ENCODE measurements at regions not wholly inside any gene's neighbourhood (a gene's known extent, or its start where the extent isn't known, plus 50 kb on each side); places are given as distances from the start of the nearest gene placed in this dataset.

DNA sequence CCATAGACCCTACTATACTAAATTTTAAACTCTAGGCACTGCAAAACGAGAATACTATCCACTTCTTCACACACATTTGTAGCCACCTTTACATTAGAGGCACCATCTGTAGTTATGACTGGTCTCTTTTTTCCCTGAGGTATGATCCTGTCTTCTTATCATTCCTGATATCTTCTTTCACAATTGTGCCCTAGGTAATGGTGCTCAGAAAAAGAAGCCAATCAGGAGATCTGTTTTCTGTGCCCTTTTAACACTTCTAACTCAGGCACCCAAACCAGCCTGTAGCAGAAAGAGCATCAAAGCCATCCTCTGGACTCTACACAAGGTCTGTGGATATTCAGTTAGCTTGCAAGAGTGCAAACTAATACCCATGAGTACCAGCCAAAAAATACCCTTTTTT lies 149.7 kb upstream of the SGK1 start:
- Histone ChIP-seq H3K27me3 (no peaks in the 10 kb centered on the region), H3K9me3 (replicated peaks in 1 of 3) (no peaks in the 10 kb centered on the region), H3K36me3 (replicated peaks in 1 of 2) (no peaks in the 10 kb centered on the region), H3K4me3 (no peak overlapping the region), H3K4me1 (replicated peaks in 1 of 2) (no peaks in the 10 kb centered on the region), H3K27ac (no peak overlapping the region)
- 60 to 81% (median 73%) methylated on average over 1 of the region's 1 CpG for WGBS, 4 donors
- no peak for DNase-seq
- TF ChIP-seq POLR2A (IDR thresholded peaks at IDR 0.05), result no peak
- TF ChIP-seq, protein P1, sequence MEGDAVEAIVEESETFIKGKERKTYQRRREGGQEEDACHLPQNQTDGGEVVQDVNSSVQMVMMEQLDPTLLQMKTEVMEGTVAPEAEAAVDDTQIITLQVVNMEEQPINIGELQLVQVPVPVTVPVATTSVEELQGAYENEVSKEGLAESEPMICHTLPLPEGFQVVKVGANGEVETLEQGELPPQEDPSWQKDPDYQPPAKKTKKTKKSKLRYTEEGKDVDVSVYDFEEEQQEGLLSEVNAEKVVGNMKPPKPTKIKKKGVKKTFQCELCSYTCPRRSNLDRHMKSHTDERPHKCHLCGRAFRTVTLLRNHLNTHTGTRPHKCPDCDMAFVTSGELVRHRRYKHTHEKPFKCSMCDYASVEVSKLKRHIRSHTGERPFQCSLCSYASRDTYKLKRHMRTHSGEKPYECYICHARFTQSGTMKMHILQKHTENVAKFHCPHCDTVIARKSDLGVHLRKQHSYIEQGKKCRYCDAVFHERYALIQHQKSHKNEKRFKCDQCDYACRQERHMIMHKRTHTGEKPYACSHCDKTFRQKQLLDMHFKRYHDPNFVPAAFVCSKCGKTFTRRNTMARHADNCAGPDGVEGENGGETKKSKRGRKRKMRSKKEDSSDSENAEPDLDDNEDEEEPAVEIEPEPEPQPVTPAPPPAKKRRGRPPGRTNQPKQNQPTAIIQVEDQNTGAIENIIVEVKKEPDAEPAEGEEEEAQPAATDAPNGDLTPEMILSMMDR (IDR thresholded peaks at IDR 0.05), result no peak
- intact Hi-C loops (cut with DNase I), result no loop called here

DNA sequence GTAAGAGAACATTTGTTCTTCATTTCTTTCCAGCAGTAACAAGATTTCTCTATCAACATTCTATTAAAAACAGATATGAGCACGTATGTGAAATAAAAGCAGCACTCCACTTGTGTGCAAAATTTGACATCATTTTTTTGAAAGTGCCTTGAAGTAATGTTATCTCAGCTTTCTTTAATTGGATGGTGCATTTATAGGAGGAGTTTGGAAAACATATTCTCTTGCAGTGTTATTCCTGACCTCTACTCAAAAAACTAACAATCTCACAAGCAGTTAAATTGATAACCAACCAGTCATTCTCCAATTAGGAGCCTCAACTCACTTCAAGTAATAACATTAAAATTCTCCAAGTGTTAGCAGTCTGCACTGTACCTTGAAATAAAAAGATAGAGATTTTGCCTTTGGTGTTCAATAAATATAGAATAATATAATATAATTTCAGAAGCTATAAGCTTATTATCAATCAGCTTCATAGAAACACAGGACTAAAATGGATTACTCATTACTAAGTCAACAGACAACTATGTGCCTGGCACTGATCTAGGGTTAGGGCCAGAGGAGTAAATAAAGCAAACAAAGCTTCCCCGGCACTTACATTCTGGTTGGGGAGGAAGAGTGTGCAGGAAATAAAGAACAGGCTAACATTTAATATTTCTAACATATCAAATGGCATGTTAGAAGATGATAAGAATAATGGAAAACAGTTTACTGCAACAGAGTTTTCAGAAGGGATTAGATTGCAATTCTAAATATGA lies 149.0 kb upstream of the SGK1 start:
- Histone ChIP-seq H3K9me3 (replicated peaks in 1 of 3) (no peaks in the 10 kb centered on the region), H3K36me3 (replicated peaks in 1 of 2) (no peaks in the 10 kb centered on the region), H3K27ac (no peak overlapping the region), H3K27me3 (no peaks in the 10 kb centered on the region), H3K4me1 (replicated peaks in 1 of 2) (no peaks in the 10 kb centered on the region), H3K4me3 (no peak overlapping the region)
- TF ChIP-seq, protein P1 (IDR thresholded peaks at IDR 0.05), result no peak
- no peak for TF ChIP-seq POLR2A (IDR thresholded peaks at IDR 0.05)
- intact Hi-C loops (cut with DNase I), result no loop called here
- 64 to 80% (median 71%) methylated on average over 2 of the region's 2 CpGs for WGBS, 4 donors
- no peak for DNase-seq

DNA sequence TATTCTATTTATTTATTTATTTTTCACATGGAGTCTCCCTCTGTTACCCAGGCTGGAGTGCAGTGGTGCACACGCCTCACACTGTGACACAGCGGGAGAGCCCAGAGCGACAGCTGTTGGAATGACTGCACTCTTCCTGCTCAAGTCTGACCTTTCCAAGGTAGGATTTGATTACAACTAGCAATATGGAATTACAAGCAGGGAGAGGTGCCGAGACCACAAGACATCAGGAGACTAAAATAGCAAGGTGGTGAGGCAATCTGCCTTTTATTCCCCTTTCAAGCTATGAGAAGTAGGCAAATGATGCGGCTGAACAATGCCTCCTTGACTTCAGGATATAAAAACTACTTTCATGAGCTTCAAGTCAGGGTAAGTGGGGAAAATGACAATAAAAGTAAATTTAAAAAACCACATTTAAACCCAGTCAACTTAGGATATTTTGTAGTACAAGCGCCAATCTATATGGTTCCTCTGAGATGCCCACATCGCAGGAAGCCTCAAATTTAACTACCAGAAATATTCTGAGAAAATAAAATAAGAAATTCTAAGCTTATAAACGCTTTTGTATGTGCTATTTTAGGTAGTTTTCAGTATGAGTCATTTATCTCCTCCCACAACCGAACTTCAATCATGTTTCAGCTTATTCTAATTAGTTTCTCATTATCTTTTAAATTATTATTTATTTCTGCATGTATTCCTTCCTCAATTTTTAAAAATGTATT lies 146.9 kb upstream of the SGK1 start:
- no peak overlapping the region for H3K4me3 ChIP-seq
- H3K4me1 ChIP-seq (replicated peaks in 1 of 2), result no peaks in the 10 kb centered on the region
- intact Hi-C loops (cut with DNase I), result no loop called here
- DNase-seq, result no peak
- H3K36me3 ChIP-seq (replicated peaks in 1 of 2), result no peaks in the 10 kb centered on the region
- 76 to 82% (median 81%) methylated on average over 9 of the region's 9 CpGs for WGBS, 4 donors
- TF ChIP-seq POLR2A (IDR thresholded peaks at IDR 0.05), result no peak
- TF ChIP-seq, protein P1 (IDR thresholded peaks at IDR 0.05), result no peak
- H3K27ac ChIP-seq, result no peak overlapping the region
- no peaks in the 10 kb centered on the region for H3K9me3 ChIP-seq (replicated peaks in 1 of 3)
- H3K27me3 ChIP-seq, result no peaks in the 10 kb centered on the region

DNA sequence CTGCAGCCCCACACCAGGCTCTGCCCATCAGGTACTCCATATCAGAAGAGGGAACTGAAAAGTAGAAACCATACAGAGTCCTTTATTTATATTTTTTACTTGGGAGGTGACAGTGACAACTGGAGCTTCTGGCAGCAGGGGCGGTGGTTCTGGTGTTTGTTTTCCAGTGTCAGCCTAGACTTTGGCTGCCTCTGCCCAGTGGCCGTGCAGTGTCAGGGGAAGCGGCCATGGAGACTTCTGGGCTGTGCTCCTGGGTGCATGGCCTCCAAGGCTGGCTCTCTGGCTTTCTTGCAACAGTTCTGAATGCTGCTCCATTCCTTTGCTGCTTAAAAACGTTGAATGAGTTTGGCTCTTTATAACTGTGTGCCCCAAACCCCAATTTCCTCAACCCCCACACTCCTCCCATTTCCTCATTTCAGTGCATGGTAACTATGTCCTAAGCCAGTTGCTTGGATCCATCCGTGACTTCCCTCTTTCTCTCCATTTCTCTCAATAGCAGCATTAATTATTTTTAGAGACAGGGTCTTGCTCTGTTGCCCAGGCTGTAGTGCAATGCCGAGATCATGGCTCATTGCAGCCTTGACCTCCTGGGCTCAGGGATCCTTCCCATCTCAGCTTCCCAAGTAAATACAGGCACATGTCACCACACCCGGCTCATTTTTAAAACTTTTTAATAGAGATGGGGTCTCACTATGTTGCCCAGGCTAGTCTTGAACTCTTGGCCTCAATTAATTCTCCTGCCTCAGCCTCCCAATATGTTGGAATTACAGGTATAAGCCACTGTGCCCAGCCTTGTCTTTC lies 141.1 kb upstream of the SGK1 start:
- no peak for TF ChIP-seq POLR2A (IDR thresholded peaks at IDR 0.05)
- TF ChIP-seq, protein P1 (IDR thresholded peaks at IDR 0.05), result no peak
- intact Hi-C loops (cut with DNase I), result no loop called here
- no peaks in the 10 kb centered on the region for H3K27me3 ChIP-seq

More for the DNA sequence above, 141.1 kb upstream of the SGK1 start:
- Histone ChIP-seq H3K4me3 (no peak overlapping the region), H3K9me3 (replicated peaks in 1 of 3) (no peaks in the 10 kb centered on the region), H3K27ac (no peak overlapping the region), H3K4me1 (replicated peaks in 1 of 2) (no peaks in the 10 kb centered on the region), H3K36me3 (replicated peaks in 1 of 2) (no peaks in the 10 kb centered on the region)
- WGBS, 4 donors, result 71 to 83% (median 73%) methylated on average over 6 to 7 of the region's 7 CpGs
- no peak for DNase-seq

Measured in adrenal gland (tissue), 9 donors.